Central memory CD4-positive, alpha-beta T cell (primary cell): ENCODE measurements at regions not wholly inside any gene's neighbourhood (a gene's known extent, or its start where the extent isn't known, plus 50 kb on each side); places are given as distances from the start of the nearest gene placed in this dataset.
"Not testable (repeated sequence)": the region's sequence is repeated elsewhere in the genome, so short reads cannot be mapped to it uniquely, and the experiment has no call there.

Experiments
- DNase-seq: peaks from one replicate; pipeline ENCODE4 v3.0.0; 2022

GRCh38 chrX:22810876-22811275 lies 188.9 kb upstream of the DDX53 start:
- no peak for DNase-seq

GRCh38 chrX:22818061-22818460 lies 181.7 kb upstream of the DDX53 start:
- DNase-seq: no peak

DNA sequence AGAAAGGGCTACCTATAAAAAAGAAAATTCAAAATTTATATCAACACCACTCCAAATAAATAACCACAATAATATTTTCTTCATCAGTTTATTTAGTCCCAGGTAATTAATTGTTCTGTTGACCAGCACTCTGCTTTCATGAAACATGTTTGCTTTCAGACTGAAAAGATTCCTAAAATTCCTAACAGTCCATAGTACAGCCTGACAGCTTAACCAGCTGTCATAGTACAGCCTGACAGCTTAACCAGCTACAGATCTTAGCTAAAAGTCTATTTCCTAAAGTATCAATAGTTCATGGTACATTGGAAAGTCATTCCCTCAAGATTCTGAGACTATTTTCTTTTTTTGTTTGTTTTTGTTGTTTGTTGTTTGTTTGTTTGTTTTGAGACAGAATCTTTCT lies 144.1 kb upstream of the DDX53 start:
- no peak for DNase-seq

GRCh38 chrX:22859642-22860041 lies 140.1 kb upstream of the DDX53 start:
- DNase-seq: no peak

GRCh38 chrX:22866801-22867200 lies 133.0 kb upstream of the DDX53 start:
- DNase-seq: not testable (repeated sequence)

- DNase-seq: no peak
Measured at GRCh38 chrX:22882543-22882942, 117.2 kb upstream of the DDX53 start.

DNA sequence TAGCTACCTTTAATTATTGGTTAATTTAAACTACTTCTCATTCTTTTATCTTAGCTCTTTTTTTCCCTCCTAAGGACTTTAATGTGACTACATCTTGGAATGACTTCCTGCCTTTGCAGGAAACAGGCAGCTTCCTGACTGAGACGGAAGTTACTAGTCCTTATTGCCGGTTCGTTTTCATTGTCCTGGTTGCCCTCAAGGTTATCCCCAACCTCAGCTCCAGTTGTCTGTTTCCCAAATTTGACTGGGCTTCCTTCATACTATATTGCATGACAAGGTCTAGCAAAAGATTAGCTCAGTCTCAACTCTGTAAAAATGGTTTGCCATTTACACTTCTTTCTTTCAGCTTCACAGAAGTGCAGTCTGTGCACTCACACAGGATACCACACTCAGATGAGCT lies 109.9 kb upstream of the DDX53 start:
- DNase-seq: no peak

DNA sequence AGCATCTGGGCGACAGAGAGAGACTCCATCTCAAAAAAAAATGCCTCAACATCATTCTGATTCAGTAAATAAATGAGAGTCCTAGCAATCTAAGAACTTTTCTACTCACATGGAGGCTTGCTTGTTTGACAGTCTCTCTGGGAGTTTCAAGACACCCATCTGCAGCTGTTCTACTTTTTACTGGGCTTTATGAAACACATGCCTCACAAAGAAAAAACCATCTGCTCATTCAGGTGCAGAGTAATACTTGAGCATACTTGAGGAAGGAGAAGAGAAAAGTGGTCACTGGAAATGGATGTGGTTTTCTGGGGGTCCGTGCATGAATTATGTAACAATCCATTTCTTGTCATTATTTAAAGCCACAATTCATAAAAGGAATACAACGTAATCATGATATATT lies 87.1 kb upstream of the DDX53 start:
- no peak for DNase-seq

DNA sequence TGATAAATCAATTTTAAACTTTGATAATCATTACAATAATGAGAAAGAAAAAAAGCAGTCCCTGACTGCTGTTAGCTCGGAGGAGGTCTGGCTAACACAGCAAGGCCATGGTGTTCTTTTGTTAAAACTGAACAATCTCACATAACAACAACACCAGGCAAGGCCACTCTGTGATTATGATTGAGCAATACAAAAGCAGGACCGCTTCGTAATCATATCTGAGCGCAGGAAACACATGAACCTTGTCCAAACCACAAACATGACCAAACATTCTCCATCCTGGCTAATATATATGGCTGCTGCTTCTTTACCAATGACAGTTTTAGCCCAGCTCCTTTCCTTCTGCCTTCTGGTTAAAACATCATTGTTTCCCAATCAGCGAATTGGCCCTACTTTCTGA lies 76.8 kb upstream of the DDX53 start:
- DNase-seq: no peak

GRCh38 chrX:22934640-22935039 lies 65.1 kb upstream of the DDX53 start:
- no peak for DNase-seq

DNA sequence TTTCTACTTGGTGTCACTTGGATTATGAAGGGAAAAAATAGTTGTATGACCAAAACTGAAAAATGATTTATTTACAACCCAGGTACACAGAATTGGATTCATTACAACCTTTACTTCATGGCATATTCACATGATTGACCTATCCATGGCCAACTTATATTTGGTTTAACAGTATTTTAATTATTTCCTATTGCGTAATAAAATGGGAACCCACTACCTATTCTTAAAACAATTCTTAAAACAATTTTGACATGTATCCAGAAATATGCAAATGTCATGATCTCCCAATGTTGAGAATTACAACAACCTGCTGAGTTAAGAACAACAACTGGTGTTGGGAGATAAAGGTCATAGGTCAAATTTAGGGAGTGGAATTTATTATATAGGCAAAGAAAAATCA lies 54.8 kb upstream of the DDX53 start:
- no peak for DNase-seq
